HG02678 (cell line): ENCODE measurements at regions not wholly inside any gene's neighbourhood (a gene's known extent, or its start where the extent isn't known, plus 50 kb on each side); places are given as distances from the start of the nearest gene placed in this dataset.

Experiments used
- ATAC-seq: cut with Tn5 transposase; IDR thresholded peaks from one replicate; pipeline ENCODE4 v1.9.1; 2021; ENCODE audit warnings: mild to moderate bottlenecking, moderate library complexity; ENCODE audit not compliant: unreplicated experiment

DNA sequence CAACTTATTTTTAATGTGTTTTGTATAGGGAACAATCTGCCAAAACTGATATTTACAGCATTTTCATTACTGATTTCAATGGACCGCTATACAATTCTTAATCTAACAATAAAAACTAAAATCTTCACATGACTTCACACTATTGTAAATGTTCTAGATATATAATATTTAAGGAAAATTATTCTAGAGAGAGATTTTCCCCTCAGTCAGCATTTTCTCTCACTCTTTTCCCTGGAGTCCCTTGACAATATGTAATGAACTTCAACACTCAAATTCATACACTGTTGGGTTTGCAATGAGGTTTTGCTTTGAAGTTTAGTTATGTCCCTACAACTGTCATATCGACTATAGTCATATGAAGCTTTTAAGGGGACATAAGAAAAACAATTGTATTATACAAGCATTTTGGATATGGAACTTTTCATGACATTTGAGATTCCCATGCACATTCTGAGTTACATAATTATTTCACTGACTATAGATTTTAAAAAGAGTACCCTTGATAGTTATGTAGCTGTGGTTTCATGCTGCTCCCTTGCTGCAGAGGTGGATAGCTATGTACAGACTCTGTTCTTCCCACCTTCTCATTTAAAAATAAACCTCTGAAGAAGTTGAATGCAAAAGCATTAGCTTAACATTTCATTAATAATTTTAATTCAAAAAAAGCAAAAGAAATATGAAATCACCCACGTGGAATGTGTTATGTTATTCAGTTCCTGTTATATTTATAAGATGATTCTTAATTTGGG lies 338.5 kb downstream of the AKAIN1 start:
- no peak for ATAC-seq

DNA sequence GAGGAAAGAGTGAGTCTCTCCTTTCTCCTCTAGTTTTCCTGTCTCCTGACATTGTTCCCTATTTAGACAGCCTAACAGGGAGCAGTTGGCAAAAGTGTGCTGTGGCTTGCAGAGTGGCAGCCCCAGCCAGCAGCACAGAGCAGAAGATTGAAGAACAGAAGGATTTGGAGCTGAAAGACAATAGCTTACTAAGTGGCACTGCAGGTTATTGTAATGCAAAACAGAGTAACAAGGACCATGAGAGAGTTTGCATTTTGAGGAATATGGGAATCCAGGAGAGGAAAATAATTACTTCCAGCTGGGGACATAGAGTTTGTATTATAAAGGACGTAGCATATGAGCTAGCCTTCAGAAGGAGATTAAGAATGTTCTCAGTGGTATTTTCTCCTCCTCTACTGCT lies 342.4 kb downstream of the AKAIN1 start:
- ATAC-seq = no peak

DNA sequence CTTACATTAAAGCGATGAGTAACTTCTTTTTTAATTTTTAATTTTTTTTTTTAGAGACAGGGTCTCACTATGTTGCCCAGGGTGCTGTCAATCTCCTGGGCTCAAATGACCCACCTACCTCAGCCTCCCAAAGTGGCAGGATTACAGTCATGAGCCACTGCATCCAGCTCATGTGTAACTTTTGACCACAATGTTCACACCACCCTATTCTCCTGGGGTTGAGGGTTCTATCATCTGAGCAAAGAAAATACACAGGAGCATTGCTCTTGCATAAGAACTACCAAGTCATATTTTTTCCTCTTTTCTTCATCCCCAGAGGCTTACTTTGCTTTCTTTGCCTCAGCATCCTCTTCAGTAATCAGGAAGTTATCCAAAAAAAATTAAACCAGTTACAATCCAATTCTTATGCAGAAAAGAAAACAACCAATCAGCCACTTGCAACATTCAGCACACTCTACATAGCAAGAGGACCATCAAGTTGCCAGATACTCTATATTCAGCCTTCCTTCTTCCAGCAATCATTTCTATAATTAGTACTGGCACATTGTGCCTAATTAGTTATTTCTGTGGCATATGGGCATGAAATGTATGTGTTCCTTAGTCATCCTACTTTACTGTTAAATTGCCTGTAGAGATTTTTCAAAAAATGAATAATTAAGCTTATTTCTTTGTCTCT lies 345.6 kb downstream of the AKAIN1 start:
- ATAC-seq = no peak

DNA sequence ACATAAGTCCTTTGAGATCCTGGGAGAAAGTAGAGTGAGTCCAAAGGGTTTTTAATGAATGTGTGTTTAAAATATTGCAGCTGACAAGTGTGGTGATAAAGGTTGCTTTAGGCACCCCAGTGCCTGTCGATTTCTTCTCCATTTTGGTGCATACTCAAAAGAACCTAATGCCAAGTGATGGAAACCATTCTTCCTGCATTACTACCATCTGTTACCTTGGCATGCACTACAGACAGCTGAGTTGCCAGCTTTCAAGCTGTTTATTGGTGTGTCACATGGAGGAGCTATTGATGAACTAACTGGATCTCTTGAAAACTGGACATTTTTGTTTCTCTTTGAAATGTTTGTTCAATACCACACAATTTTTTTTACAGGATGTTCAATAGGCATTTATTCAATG lies 350.0 kb downstream of the AKAIN1 start:
- ATAC-seq = no peak

DNA sequence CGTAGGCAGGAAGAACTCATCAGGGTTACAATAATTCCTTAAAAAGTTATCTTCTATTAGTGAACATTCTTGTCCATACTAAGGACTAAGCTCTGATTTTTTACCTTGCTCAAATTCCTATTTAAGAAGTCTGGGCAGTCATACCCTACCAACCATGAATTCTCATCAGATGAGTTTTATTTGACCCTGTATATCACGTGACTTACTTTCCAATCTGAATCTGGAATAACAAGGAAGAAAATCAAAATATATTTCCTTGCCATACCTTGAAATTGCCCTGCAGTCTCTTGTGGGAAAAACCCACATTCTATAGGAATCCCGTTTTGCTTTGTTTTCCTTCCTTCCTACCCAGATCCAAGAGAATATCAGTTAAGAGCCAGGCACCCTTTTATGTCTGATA lies 352.7 kb downstream of the AKAIN1 start:
- ATAC-seq = no peak

DNA sequence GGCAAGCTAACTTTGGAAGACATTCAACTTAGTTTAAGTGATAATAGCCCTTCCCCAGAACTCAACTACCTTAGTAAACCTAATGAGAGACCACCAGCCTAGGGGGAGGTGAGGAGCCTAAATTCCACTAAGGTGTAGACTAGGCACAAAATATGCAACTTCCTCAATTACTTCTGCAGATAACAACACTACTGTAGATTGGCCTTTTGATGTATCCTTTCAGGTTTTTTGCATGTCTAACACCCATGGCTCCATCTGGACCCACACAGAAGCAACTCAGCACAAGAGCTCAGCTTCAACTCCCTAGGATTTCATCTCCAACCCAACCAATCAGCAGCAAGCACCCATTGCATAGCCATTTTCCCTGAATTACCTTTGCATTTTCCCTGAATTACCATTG lies 353.3 kb downstream of the AKAIN1 start:
- ATAC-seq = no peak

DNA sequence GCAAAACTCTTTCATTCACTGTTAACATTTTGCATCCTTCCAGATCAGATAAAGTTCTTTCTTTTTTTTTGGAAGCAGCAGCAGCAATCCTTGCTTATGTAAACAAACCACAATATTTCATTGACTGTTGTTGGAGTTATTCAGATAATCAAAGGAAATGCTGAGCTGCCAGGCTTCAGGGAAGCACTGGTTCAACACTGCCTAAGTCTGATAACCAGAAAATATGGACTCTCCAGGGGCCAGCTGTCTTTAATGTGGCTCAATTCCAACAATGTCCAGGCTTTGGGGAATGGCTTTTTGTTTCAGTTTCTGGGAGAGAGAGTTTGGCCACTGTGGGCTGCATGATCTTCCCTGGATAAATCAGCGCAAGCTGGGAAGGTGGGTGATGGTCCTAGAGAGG lies 354.3 kb downstream of the AKAIN1 start:
- no peak for ATAC-seq

DNA sequence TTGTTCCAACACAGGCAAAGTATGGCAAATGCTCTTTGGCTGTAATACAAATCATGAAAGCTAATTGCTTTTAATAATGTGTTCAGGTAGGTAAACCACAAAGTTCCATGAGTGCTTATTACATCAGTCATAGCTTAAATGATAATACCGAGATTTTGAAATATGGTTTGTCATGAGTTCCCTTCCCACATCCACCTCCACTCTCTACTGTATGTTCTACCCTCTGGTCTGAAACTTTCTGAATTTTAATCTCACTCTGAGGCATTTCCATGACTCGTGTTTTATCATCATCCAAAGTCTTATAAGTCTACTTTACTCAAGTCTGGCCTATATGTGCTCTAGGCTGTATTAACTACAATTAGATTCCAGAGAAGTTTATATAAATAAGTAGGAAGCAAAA lies 354.8 kb downstream of the AKAIN1 start:
- no peak for ATAC-seq

DNA sequence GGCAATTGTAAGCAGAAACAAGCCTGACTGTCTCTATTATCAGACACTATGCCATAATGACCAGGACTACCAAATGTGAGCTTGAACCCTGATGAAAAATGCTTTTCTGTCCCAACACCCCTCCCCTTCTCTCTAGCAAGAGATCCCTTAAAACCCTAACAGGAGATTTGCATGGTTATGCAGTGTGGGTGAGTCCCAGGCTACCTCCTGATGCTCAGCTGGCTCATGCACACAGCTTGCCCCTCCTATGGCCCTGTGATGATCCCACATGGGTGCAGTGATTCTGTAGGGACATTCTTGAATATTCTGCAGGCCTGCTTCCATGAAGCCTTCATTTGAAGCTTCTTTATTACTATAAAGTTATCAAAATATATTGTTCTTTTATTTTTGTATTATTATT lies 357.4 kb downstream of the AKAIN1 start:
- no peak for ATAC-seq

DNA sequence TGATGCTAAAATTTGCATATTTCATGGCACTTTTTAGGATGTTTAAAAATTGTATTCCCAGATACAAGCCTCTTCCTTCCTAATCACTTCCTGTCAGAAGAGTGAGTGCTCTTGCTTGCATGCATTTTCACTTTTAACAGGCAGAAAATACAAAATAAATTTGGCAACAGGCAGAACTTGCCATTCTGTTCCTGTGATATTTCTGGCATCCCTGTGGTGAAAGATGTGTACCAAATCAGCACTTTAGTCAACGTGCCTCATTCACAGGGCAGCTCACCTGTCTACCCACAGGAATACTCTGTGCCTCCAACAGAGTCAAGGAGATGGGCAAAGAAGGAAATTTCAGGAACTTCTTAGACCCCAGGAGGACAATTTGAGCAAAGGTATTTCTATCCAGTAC lies 360.9 kb downstream of the AKAIN1 start:
- ATAC-seq = no peak

DNA sequence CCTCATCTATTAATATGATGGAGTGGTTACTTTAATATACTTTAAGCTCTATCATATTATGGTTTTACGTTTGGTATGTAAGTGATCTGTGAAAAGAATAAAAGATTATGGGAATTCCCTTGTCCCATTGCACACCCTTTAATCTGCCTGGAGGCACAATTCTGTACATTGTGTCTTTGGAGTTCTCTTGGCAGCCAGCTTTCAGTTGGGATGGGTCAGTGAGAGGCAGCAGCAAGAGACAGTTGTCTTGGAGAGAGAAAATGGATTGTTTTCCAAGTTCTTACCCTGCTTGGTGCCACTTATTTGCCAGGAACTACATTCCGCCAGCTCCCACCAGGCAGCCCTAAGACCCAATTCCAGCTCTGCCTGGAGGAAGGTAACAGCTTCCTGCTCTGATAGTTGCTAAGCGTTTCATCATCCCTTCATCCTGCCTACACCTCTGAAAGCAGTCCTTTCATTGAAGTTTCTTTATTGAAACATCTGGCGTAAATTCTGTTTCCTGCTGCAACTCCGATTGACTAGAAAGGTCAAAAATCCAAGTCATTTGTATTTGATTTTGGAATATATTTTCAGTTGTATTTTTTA lies 365.2 kb downstream of the AKAIN1 start:
- no peak for ATAC-seq

DNA sequence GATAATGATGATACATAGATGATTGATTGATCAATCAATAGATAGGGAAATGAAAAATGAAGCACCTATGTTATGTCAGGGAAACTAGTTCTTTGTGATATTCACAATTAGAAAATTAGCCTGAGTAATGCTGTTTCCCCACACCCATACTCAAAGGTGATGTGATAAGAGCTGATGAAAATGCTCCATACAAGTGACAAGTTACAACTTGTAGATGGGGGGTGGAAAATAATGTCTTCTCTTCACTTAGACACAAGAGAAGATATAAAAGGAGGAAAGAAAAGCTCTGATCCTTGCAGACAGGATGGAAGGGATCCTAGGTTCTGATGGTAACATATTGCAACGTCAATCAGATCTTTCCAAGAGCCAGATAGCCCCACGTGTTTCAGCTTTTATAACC lies 365.9 kb downstream of the AKAIN1 start:
- ATAC-seq = no peak

DNA sequence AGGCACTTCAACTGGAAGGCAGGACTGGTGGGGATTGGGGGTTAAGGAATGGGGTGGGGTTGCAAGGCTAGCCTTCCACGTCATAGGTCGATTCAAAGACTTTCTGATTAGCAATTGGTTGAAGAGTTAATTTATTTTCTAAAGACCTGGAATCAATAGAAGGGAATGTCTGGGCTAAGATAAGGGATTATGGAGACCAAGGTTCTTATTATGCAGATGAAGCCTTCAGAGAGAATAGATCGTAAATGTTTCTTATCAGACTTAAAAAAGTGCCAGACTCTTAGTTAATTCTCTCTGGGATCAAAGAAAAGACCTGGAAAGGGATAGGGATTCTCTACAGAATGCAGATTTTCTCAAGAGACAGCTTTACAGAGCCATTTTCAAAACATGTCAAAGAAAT lies 368.0 kb upstream of the DLGAP1 start:
- ATAC-seq = no peak

DNA sequence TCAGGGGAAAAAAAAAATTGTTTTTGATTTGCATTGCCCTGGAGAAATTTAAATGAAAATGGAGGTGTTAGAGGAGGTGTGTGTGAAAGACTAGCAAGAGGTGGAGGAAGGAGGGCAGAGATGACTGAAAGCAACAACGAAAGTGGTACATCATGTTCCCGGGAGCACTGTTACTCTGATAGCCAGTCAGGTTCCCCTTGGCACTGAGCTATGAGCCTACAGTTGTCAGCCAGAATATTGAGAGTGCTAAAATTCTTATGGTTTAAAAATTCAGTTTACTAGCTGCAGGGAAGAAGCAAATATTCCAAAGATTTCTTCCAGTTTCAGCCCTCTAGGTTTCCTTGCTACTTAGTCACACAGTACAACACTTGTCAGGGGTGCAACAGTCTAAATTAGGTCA lies 366.7 kb upstream of the DLGAP1 start:
- ATAC-seq = no peak

DNA sequence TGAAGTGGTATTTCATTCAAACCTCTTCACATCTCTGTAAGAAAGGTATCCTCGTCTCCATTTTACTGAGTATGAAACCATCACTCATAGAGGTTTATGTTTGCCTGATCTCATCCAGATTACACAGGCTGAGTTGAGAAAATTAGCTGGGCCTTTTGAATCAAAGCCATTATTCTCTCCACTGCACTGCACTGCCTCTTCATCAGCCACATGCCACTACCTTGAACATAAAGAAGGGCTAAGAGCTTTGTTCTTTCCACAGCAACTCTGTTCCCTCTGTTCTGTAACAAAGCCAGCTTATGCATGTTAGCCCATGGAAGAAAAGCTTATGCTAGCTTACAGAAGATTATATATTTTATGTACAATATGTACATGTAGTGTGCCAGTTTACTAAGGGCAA lies 362.6 kb upstream of the DLGAP1 start:
- no peak for ATAC-seq

DNA sequence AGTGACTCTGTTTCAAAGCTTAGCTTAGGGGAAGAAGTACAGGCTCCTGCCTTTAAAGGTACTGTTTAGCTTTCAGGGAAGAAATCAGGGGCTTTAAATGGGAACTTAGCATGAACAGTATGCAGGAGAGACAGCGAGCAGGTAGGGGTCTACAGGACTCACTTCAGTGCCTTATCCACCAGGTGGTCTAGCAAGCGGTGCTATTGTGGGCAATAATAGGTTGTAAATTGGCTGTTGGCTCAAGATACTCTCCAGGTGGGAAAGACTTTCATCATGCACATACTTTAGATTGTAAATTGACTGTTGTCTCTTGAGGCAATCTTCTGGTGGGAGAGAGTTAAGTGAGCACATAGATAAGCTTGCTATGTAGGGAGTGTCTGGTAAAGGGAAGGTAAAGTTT lies 358.6 kb upstream of the DLGAP1 start:
- ATAC-seq = no peak

DNA sequence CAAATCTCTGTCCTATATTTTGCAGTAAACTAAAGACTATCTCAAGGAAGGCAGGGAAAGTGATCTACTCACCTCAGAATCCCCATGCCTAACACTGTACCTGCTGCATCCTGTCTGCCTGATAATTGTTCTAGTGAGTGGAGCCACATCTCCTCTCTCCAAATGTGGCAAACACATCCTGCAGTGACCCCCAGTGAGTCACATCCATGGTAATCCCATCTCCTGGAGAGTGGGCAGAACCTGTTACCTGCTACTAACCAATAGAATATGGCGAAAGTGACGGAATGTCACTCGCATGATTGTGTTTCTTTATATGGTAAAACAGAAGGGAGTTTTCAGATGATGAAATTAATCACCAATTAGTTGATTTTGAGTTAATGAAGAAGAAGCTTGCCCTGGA lies 353.8 kb upstream of the DLGAP1 start:
- ATAC-seq = no peak

DNA sequence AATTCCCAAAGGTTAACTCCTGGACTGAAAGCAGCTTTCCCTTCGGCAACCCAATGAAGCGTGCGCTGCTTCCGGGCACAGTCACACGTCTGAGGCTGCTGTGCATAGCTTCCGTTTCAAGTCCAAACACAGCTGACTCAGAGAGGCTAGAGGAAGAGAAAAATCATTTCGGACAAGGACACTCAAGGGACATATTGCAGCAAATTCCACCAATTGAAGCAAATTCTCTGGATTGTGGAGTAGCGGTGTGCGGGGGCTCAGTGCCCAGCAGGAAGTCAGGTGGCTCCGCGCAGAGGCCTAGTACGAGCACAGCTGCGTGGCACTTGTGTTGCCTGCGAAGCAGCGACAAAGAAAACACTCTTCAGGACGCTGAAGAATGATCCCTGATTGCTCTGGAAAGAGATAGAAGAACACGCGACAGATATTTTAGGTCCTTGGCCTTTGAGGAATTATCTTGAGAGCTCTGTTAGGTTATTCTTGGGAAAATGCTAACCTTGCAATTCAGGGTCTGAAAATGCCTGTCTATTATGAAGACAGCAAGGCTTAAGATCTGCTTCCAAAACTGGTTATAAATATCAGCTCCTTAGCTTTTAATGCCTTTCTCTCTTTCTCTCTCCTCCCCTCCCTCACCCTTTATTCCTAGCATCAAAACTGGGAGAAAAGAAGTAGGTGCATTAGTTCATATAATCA lies 352.6 kb upstream of the DLGAP1 start:
- ATAC-seq = no peak

DNA sequence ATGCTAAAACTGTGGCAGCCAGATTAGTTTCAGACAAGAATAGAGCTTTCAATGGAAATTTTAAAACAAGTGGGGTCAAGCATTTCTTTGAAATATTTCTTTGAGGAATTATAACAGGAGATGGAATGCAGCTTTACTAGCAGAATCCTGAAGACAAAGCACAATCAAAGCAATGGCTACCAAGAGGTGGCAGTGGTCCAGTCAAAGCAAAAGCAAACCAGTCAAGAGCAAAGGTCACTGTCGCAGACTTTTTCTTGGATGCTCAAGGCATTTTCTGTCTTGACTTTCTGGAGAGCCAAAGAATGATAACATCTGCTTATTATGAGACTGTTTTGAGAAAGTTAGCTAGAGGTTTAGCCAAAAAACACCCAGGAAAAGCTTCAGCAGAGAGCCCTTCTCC lies 351.2 kb upstream of the DLGAP1 start:
- ATAC-seq = no peak

DNA sequence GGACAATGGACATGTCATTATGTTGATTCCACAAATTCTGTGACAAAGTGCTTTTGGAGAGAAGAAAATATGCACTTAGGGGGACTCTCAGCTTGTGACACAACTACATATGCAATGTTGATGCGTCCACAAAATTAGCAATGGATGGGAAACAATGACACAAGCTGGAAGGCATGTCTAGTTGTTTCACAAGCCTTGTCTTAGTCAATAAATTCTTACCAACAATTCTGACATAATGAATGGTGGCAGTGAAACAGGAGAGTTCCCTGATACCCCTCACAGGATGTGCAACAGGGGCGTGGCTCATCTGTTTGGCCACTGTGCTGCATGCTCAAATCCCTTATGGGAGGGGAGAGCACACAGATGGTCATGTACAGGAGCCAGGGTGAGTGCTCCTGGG lies 347.2 kb upstream of the DLGAP1 start:
- no peak for ATAC-seq

DNA sequence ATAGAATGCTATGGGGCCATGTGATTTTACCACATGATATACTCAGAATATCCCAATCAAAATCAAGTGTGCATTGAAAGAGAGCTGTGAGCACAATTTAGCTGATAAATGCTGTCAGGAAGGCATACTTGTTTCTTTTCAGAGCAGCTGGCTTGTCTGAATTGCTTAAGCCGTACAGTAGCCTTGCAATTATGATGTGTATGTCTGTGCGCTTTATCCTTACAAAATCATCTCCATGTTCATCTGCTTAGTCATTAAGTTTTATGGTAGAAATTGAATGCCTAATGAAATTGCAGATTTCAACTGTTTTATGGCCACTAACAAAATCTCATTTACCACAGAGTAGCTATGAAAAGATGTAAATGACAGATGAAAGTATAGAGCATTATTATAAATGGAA lies 346.0 kb upstream of the DLGAP1 start:
- no peak for ATAC-seq
